Spleen (tissue), 7 donors: ENCODE measurements at regions not wholly inside any gene's neighbourhood (a gene's known extent, or its start where the extent isn't known, plus 50 kb on each side); places are given as distances from the start of the nearest gene placed in this dataset.

Source experiments
- CTCF ChIP-seq, 11 experiments: fragments of 200-600 bp in 7 of 11; fragments of 450-650 bp in 4 of 11; sonication (generic) in 4 of 11; IDR thresholded peaks in 8 of 11; conservative IDR thresholded peaks in 3 of 11; 1 replicate in 7 of 11; 2 replicates in 4 of 11; pipeline versions ENCODE4 v1.4.0 to v1.8.0; 2016 to 2021; ENCODE audit warnings: antibody characterized with exemption in 11 of 11, inconsistent platforms in 4 of 11, mild to moderate bottlenecking in 1 of 11
- POLR2A ChIP-seq, 3 donors: fragments of 450-650 bp; IDR thresholded peaks; one replicate each; pipeline ENCODE4 v1.5.1; 2017; ENCODE audit warnings: antibody characterized with exemption in 3 of 3, mild to moderate bottlenecking in 1 of 3
- POLR2AphosphoS5 ChIP-seq, 3 donors: sonication (generic); formaldehyde crosslinking; IDR thresholded peaks; one replicate each; pipeline ENCODE4 v1.5.1; 2017; ENCODE audit warnings: antibody characterized with exemption in 3 of 3
- donor health status: DM: no; HTN: no; CAD: no; lungs with moderate emphysema.
- donor health status: DM: no; HTN: no; CAD: no.
- donor health status: DM: no; HTN: no; CAD: no.

- TF ChIP-seq POLR2A (IDR thresholded peaks at IDR 0.05): no peak
- no peak for TF ChIP-seq CTCF (IDR thresholded peaks at IDR 0.05 in 8 of 11, conservative IDR thresholded peaks at IDR 0.05 in 3 of 11)
- no peak for TF ChIP-seq POLR2AphosphoS5 (IDR thresholded peaks at IDR 0.05)
These were observed 144.0 kb downstream of the CRYBB2 start for GRCh38 chr22:25363474-25363873.
